Fibroblast of lung (primary cell): ENCODE measurements at regions not wholly inside any gene's neighbourhood (a gene's known extent, or its start where the extent isn't known, plus 50 kb on each side); places are given as distances from the start of the nearest gene placed in this dataset.
A peak's percentile ranks its signal among the peaks of the same experiment; 100 is the strongest.

Source experiments
- DNase-seq, 2 donors: peaks; one replicate each; pipeline versions ENCODE4 v3.0.0 to v3.0.0-alpha.2; 2010; ENCODE audit warnings: low read depth in 2 of 2
- H2AFZ ChIP-seq: 2 replicates; pipeline ENCODE4 v1.5.1; 2012; ENCODE audit warnings: low read length, control low read depth, inconsistent platforms
- H3K27ac ChIP-seq: 2 replicates; pipeline ENCODE4 v1.5.1; 2011; ENCODE audit warnings: low read length, control low read depth; ENCODE audit not compliant: insufficient read depth
- H3K27me3 ChIP-seq: 2 replicates; pipeline ENCODE4 v1.5.1; 2011; ENCODE audit warnings: mild to moderate bottlenecking, low read length; ENCODE audit not compliant: control insufficient read depth, insufficient read depth
- H3K36me3 ChIP-seq: 2 replicates; pipeline ENCODE4 v1.5.1; 2011; ENCODE audit warnings: low read length; ENCODE audit not compliant: control insufficient read depth, insufficient read depth
- H3K4me1 ChIP-seq: 2 replicates; pipeline ENCODE4 v1.5.1; 2011; ENCODE audit warnings: low read length; ENCODE audit not compliant: control insufficient read depth, insufficient read depth; ENCODE audit errors: extremely low read depth
- H3K4me2 ChIP-seq: 2 replicates; pipeline ENCODE4 v1.5.1; 2011; ENCODE audit warnings: low read length, control low read depth; ENCODE audit not compliant: insufficient read depth; ENCODE audit errors: extremely low read depth
- H3K4me3 ChIP-seq, 4 experiments: fragments of 200-600 bp in 1 of 4; sonication (generic) in 1 of 4; replicated peaks in 1 of 4; 2 replicates each; pipeline ENCODE4 v1.5.1; 2011 to 2016; ENCODE audit warnings: low read length in 4 of 4, low read depth in 3 of 4, mild to moderate bottlenecking in 3 of 4, control low read depth in 2 of 4, inconsistent platforms in 1 of 4, mixed read lengths in 1 of 4; ENCODE audit not compliant: insufficient read depth in 1 of 4; ENCODE audit errors: control extremely low read depth in 1 of 4
- H3K79me2 ChIP-seq: 2 replicates; pipeline ENCODE4 v1.5.1; 2012; ENCODE audit warnings: mild to moderate bottlenecking, low read length, inconsistent platforms; ENCODE audit not compliant: control insufficient read depth, insufficient read depth
- H3K9ac ChIP-seq: 2 replicates; pipeline ENCODE4 v1.5.1; 2011; ENCODE audit warnings: mild to moderate bottlenecking, low read length, control low read depth; ENCODE audit not compliant: insufficient read depth
- H3K9me3 ChIP-seq: 2 replicates; pipeline ENCODE4 v1.5.1; 2012; ENCODE audit warnings: low read depth, low read length; ENCODE audit not compliant: control insufficient read depth, insufficient read depth
- H4K20me1 ChIP-seq: 2 replicates; pipeline ENCODE4 v1.5.1; 2011; ENCODE audit warnings: low read length; ENCODE audit not compliant: control insufficient read depth, insufficient read depth; ENCODE audit errors: extremely low read depth
- EZH2 ChIP-seq: IDR thresholded peaks from 2 replicates; pipeline ENCODE4 v1.5.1; 2012; ENCODE audit warnings: low read length, control low read depth, mild to moderate bottlenecking; ENCODE audit errors: missing control alignments
- TF ChIP-seq, protein P1 (sequence below), 2 donors: IDR thresholded peaks in 1 of 2; conservative IDR thresholded peaks in 1 of 2; 1 replicate in 1 of 2; 2 replicates in 1 of 2; pipeline ENCODE4 v1.5.1; 2011 to 2012; ENCODE audit warnings: low read length in 2 of 2, control low read depth in 1 of 2, inconsistent platforms in 1 of 2, low read depth in 1 of 2, mild to moderate bottlenecking in 1 of 2

DNA sequence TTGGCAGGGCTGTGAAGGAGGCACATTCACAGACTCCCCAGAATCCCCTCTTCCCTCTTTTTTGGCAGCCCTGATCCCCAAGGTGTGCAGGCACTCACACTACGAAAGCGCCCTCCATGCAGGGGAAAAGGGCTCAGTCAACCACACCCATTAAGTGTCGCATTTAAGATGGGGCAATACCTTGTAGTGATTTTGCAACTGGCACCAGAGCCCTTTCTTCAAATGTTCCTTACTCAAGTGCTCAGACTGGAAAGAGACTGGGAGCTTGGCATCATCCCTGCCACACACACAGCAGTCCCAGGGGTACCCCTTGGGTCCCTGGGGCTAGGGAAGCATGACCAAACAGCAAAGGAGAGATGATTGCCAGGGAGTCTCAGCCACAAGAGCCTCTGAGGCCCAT, 190.1 kb downstream of the HAUS1 start:
- Histone ChIP-seq H3K79me2 (no peaks in the 10 kb centered on the region), H3K9ac (no peak overlapping the region), H3K4me3 (no peak overlapping the region), H4K20me1 (no peaks in the 10 kb centered on the region), H3K27ac (no peak overlapping the region), H2AFZ (no peak overlapping the region), H3K4me2 (no peak overlapping the region), H3K27me3 (no peaks in the 10 kb centered on the region), H3K36me3 (no peaks in the 10 kb centered on the region), H3K4me1 (no peaks in the 10 kb centered on the region), H3K9me3 (no peaks in the 10 kb centered on the region)
- TF ChIP-seq, protein P1, sequence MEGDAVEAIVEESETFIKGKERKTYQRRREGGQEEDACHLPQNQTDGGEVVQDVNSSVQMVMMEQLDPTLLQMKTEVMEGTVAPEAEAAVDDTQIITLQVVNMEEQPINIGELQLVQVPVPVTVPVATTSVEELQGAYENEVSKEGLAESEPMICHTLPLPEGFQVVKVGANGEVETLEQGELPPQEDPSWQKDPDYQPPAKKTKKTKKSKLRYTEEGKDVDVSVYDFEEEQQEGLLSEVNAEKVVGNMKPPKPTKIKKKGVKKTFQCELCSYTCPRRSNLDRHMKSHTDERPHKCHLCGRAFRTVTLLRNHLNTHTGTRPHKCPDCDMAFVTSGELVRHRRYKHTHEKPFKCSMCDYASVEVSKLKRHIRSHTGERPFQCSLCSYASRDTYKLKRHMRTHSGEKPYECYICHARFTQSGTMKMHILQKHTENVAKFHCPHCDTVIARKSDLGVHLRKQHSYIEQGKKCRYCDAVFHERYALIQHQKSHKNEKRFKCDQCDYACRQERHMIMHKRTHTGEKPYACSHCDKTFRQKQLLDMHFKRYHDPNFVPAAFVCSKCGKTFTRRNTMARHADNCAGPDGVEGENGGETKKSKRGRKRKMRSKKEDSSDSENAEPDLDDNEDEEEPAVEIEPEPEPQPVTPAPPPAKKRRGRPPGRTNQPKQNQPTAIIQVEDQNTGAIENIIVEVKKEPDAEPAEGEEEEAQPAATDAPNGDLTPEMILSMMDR (conservative IDR thresholded peaks at IDR 0.05 in 1 of 2, IDR thresholded peaks at IDR 0.05 in 1 of 2; ENCODE audit: low read depth in 1 of 2, low read length in 2 of 2): no peak
- no peak for TF ChIP-seq EZH2
- peak in 1 of 2 donors; percentile 8 for DNase-seq

DNA sequence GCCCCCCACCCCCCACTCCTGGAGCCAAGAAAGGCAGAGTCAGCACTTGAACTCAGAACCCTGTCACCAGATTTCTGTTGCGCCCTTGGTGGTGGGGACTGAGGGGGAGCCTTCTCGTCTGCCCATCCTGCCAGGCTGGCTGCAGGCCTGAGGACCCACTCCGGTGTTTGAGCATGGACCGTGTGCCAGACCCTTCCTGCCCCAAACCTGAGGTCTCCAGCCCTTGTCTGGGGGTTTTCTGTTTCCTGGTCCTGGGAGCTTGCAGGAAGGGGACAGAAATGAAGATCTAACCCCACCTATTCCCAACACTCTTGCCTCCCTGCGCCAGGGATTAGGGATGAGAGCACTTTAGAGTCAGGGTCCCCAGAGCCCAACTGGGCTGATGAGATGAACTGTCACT, 190.6 kb downstream of the HAUS1 start:
- Histone ChIP-seq H3K9me3 (no peaks in the 10 kb centered on the region), H3K4me3 (no peak overlapping the region), H2AFZ (no peak overlapping the region), H3K4me2 (no peak overlapping the region), H3K79me2 (no peaks in the 10 kb centered on the region), H3K27ac (no peak overlapping the region), H3K36me3 (no peaks in the 10 kb centered on the region), H3K4me1 (no peaks in the 10 kb centered on the region), H3K27me3 (no peaks in the 10 kb centered on the region), H4K20me1 (no peaks in the 10 kb centered on the region), H3K9ac (no peak overlapping the region)
- DNase-seq: no peak
- no peak for TF ChIP-seq EZH2
- TF ChIP-seq, protein P1 (conservative IDR thresholded peaks at IDR 0.05 in 1 of 2, IDR thresholded peaks at IDR 0.05 in 1 of 2; ENCODE audit: low read depth in 1 of 2, low read length in 2 of 2): no peak

DNA sequence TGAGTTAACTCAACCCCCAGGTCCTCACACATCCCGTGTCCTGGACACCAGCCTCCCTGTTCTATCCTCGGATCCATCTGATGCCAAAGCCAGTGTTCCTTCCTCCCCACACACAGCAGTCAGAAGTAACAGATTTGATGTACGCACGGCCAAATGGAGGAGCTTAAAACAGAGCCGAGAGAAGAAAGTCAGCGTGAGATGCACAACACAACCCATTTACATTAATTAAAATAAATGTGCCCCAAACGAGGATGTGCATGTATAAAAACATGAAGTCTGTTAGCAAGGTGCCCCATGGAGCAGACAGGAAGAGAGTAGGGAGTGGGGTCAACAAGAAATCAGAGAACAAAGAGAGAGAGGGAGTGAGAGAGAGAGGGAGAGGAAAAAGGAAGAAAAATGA, 191.2 kb downstream of the HAUS1 start:
- H3K4me1 ChIP-seq: no peaks in the 10 kb centered on the region
- H3K27ac ChIP-seq: no peak overlapping the region
- no peak overlapping the region for H3K9ac ChIP-seq
- no peak overlapping the region for H3K4me2 ChIP-seq
- H3K4me3 ChIP-seq: no peak overlapping the region
- no peaks in the 10 kb centered on the region for H4K20me1 ChIP-seq
- no peaks in the 10 kb centered on the region for H3K27me3 ChIP-seq
- H3K79me2 ChIP-seq: no peaks in the 10 kb centered on the region
- no peak for DNase-seq
- H3K36me3 ChIP-seq: no peaks in the 10 kb centered on the region
- H3K9me3 ChIP-seq: no peaks in the 10 kb centered on the region
- no peak overlapping the region for H2AFZ ChIP-seq
- no peak for TF ChIP-seq EZH2
- TF ChIP-seq, protein P1 (conservative IDR thresholded peaks at IDR 0.05 in 1 of 2, IDR thresholded peaks at IDR 0.05 in 1 of 2; ENCODE audit: low read depth in 1 of 2, low read length in 2 of 2): no peak
